ENCODE measurements at regions not wholly inside any gene's neighbourhood (a gene's known extent, or its start where the extent isn't known, plus 50 kb on each side); places are given as distances from the start of the nearest gene placed in this dataset.

DNA sequence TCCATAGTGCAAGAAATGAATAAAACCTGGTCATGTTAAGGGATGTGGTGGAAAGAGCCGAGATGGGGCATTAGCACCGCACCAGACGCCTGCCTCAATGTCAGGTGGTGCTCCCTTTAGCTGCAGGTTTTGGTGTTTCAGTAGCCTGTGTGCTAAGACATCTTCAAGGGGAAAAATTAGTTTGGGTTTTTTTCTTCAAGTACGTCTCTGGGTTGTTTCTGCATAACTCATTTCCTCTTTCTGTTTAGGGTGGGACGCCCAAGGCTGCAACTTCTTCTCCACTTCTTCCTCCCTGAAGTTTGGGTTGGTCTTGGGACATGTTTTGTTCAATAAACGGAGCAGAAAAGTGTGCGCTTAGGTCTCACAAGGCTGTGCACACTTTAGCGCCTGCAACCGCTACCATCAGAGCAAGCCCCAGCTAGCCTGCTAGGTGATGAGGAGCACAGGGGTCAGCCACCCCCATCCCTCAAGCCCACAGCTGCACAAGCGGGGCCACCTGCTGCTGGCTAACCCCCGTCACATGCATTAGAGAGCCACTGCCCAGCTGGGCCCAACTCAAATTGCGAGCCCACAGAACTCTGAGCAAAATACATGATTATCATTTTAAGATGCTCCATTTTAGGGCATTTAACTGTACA lies 1495.7 kb downstream of the TBC1D22A start:
- DNase-seq = no peak

GRCh38 chr22:48257685-48258055 lies 1495.2 kb downstream of the TBC1D22A start:
- DNase-seq = peak in 14 of 56 donors; percentile 12 to 66 (median 28)

DNA sequence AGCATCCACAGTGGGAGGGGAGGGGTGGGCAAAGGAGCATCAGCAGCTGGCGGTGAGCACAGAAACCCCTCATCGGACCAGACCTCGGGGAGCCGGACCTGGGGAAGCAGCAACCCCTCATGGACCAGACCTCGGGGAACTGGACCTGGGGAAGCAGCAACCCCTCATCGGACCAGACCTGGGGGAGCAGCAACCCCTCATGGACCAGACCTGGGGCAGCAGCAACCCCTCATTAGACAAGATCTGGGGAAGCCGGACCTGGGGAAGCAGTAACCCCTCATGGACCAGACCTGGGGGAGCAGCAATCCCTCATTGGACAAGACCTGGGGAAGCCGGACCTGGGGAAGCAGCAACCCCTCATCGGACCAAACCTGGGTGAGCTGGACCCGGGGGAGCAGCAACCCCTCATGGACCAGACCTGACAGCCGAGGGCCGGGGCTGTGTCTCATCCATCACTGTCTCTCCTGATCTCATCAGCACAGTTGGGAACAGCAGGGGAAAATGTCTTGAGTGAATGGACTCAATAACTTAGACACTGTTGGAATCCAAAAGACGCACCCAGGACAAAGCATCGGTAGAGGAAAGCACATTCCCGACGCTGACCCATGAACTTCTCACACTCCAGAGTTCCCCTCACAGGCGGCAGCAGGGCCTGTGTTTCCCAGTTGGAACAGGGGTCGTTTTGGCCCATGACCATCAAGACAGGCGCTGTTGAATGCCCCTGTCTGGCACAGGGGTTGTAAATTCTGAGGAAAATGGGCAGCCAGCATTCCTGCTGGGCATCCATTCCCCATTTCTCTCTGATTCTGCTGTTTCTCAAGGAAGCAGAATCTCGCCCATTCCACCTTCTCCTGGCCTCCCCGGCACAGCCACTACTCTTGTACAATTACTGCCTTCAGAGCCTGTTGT lies 1494.6 kb downstream of the TBC1D22A start:
- DNase-seq = no peak

- no peak for DNase-seq
These were observed 1493.7 kb downstream of the TBC1D22A start for GRCh38 chr22:48256041-48256739.

DNA sequence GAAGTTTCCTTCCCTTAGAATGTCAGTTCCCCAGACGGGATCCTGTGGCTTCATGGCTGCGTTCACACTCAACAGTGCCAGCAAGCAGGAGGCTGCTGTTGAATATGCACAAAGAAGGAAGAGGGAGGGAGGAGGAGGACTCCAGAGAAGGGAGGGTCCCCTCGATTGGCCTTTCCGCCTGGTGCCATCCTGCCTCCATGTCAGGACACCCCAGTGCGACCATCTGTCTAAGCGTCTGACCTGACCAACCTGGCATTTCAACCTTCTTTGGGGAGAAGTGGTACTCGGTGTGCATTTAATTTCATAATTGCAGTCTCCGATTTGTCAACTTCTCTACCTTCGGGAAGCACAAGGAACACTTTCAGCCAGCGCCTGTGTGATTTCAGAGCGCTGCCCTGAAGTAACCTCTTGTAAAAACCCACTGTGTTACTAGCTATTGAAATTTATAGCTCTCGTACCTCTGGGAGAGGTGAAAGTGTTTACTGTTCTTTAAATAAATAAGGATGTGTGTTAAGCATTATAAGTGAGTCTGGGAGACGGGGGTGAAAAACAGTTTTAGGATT lies 1491.9 kb downstream of the TBC1D22A start:
- peak in 2 of 56 donors; percentile 15 to 20 for DNase-seq

DNA sequence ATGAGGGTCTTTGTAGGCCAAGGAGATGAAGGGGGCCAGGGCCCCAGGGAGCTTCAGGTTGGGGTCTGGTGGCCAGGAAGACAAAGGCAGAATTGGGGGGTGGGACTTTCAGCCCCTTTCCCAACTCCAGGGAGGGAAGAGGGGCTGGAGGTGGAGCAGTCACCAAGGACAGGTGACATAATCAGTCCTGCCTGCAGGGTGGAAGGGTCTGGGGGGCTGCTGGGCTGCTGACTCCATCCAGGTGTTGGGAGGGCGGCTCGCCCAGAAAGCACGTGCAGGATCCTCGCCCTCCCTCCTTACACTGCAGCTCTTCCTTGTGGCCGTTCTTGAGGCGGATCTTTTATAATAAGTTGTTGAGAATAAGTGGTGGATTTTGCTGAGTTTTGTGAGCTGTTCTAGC lies 1491.1 kb downstream of the TBC1D22A start:
- DNase-seq = no peak

DNA sequence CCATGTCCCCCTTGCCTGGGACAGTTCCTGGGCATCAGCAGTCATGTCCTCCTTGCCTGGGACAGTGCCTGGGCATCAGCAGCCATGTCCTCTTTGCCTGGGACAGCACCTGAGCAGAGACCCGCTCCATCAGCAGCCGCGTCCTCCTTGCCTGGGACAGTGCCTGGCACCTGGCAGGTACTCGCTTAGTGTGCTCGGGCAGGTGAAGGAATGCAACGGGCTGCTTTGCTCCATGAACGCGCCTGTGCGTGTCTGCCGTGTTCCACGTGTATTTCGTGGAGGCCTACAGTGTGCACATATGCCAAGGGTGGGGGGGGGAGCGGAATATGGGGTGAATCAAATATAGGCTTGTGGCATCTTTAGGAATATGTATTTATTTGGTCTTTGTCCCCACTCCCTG lies 1490.7 kb downstream of the TBC1D22A start:
- no peak for DNase-seq

GRCh38 chr22:48251629-48252028 lies 1489.2 kb downstream of the TBC1D22A start:
- DNase-seq = no peak

GRCh38 chr22:48250937-48251530 lies 1488.6 kb downstream of the TBC1D22A start:
- no peak for DNase-seq

DNA sequence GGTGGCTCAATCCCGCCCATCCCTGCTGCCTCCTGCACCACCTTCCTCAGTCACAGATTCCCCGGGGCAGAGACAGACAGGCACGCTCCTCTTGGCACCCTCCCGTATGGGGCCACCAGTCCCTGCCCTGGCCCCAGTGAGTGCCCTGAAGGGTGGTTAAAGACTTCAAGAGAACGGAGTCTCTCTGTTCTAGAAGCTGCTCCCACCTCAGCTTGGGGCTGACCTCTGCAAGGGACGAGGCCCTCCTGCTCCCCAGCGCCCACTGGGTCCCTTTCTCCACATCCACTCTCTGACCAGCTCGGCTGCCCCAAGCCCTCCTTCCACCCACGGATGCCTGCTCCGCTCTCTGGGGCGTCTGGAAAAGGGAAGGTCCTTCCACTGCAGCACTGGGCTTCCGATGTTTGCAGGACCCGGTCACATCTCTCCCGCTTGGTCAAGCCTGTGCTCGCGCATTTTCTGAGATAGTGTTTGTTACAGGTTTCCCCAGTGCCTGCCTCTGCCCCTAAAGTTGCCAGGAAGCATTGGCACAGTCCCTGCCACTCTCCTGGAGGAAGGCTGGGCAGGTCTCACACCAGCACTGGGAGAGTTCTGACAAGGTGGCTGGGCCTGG lies 1487.9 kb downstream of the TBC1D22A start:
- no peak for DNase-seq

- no peak for DNase-seq
These were observed 1487.3 kb downstream of the TBC1D22A start for GRCh38 chr22:48249713-48250268.

GRCh38 chr22:48248901-48249455 lies 1486.5 kb downstream of the TBC1D22A start:
- no peak for DNase-seq

DNA sequence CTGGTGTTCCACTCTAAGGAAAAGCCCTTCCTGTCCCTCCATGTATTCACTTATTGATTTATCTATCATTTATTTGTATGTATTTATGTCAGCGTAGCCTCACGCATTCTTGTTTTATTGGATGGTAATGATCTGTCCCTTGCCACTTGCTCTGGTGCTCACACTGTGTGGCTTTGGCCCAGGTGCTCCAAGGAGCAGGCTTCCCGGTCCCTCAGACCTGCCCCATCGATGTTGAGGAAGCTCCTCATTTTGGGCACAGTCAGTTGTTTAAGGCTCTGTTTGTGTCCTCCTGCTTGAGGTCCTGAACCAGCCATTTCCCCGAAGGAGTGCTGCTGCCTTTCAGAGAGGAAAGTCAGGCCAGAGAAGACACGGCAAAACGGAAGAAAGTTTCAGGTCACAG lies 1485.4 kb downstream of the TBC1D22A start:
- no peak for DNase-seq

GRCh38 chr22:48245196-48245485 lies 1482.7 kb downstream of the TBC1D22A start:
- no peak for DNase-seq

DNA sequence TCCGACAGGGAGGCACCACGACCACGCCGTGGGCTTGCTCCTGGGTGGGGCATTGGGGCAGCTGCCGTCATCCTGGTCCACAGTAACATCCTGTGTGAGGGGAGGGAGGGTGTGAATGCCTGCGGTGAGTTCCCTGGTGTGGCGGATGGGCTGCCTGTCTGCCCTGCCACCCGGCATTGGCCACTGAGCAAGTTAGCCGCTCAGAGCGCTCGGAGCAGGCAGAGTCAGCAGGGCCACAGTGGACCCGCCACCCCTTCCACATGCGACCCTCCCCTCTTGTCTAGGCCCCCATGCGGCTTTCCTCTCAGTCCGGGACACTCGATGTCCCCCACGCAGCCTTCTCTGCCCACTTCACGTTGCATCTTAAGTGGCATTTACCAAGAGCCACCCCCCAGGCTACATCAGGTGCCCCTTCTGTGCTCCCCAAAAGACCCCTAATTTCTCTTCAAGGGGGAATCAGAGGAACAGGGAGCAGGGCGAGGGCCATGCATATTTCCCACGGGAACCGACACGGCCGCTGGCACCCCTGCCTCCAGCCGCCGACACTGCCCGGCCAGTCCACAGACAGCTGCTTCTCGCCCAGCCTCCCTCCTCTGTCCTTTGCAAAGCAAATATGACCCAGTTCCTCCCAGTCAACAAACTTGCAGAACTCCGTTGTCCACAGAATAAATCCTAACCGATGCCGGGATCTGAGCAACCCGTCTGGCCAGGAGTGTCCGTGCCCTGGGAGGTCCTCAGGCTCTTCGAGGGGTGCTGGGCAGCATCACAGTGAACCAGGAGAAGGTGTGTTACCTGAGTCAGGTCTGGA lies 1482.1 kb downstream of the TBC1D22A start:
- DNase-seq = no peak

- DNase-seq = no peak
These were observed 1480.0 kb downstream of the TBC1D22A start for GRCh38 chr22:48242461-48242864.

GRCh38 chr22:48241658-48242057 lies 1479.2 kb downstream of the TBC1D22A start:
- no peak for DNase-seq

GRCh38 chr22:48240935-48241230 lies 1478.4 kb downstream of the TBC1D22A start:
- DNase-seq = no peak

DNA sequence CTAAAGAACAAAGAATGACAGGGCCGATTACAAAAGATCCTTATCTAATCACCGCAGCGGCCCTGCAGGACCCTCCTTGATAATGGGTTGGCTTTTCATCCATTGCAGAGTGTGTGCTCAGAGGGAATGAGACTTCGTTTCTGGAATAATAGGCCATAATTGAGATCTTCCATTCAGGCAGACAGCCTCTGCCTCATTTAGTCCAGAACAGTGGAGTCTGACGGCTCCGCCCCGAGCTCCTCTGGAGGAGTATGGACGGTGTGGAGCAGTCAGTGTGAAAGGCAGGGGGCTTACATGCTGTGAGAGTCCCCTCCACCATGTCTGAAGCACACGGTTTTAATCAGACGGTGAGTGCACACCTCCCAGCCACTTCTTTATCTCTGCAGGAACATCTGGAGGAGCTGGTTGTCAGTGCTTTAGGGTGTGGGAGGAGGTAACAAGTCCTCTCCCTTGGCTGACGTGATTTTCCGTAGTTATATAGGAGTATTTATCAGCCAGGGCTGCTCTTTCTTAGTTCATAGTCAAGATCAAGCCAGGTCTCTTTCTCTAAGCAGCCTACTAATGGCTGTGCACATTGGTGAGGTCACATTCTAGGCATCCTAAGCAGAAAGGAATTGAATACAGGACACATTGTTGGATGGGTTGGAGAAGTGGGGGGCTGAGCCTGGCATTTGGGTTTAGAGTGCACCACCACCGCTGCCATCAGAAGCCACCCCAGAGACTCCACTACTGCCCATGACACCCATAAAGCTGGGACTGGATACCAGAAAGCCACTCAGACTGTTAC lies 1477.9 kb downstream of the TBC1D22A start:
- DNase-seq = no peak

Data from amygdala (tissue), 56 donors.